Fibroblast of mammary gland (primary cell): ENCODE measurements at regions not wholly inside any gene's neighbourhood (a gene's known extent, or its start where the extent isn't known, plus 50 kb on each side); places are given as distances from the start of the nearest gene placed in this dataset.
"Not testable (repeated sequence)": the region's sequence is repeated elsewhere in the genome, so short reads cannot be mapped to it uniquely, and the experiment has no call there.

Experiments used
- DNase-seq: peaks from one replicate; pipeline ENCODE4 v3.0.0-alpha.2; 2010; ENCODE audit warnings: low read depth
- H3K4me3 ChIP-seq: 2 replicates; pipeline ENCODE4 v1.5.1; 2011; ENCODE audit warnings: low read depth, mild to moderate bottlenecking, low read length, moderate library complexity; ENCODE audit not compliant: control insufficient read depth
- TF ChIP-seq, protein P1 (sequence below): conservative IDR thresholded peaks from 2 replicates; pipeline ENCODE4 v1.5.1; 2011; ENCODE audit warnings: low read depth, low read length, inconsistent platforms; ENCODE audit not compliant: control insufficient read depth, insufficient read depth

DNA sequence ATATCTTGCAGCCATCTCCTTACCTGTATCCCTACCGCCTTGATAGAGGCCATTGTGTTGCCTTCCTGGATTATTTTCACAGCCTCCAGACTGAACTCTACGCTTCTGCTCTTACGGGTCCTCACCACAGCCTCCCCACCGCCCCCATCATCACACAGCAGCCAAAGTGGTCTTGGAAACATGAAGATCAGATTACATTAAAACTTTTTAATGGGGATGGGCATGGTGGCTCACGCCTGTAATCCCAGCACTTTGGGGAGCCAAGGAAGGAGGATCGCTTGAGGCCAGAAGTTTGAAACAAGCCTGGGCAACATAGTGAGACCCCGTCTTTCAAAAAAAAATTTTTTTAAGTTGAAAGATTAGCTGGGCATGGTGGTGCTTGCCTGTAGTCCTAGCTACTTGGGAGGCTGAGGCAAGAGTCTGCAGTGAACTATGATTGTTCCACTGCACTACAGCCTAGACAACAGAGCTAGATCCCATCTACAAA is 150.5 kb downstream of the NPIPB5 start:
- no peak for DNase-seq
- H3K4me3 ChIP-seq: no peak overlapping the region
- TF ChIP-seq, protein P1, sequence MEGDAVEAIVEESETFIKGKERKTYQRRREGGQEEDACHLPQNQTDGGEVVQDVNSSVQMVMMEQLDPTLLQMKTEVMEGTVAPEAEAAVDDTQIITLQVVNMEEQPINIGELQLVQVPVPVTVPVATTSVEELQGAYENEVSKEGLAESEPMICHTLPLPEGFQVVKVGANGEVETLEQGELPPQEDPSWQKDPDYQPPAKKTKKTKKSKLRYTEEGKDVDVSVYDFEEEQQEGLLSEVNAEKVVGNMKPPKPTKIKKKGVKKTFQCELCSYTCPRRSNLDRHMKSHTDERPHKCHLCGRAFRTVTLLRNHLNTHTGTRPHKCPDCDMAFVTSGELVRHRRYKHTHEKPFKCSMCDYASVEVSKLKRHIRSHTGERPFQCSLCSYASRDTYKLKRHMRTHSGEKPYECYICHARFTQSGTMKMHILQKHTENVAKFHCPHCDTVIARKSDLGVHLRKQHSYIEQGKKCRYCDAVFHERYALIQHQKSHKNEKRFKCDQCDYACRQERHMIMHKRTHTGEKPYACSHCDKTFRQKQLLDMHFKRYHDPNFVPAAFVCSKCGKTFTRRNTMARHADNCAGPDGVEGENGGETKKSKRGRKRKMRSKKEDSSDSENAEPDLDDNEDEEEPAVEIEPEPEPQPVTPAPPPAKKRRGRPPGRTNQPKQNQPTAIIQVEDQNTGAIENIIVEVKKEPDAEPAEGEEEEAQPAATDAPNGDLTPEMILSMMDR: no peak

DNA sequence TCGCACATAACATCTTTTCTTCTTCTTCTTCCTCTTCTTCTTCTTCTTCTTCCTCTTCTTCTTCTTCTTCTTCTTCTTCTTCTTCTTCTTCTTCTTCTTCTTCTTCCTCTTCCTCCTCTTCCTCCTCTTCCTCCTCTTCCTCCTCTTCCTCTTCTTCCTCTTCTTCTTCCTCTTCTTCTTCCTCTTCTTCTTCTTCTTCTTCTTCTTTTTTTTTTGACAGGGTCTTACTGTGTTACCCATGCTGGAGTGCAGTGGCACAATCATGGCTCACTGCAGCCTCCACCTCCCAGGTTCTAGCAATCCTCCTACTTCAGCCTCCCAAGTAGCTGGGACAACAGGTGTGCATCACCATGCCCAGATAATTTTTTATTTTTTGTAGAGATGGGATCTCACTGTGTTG is 151.0 kb upstream of the HS3ST2 start:
- DNase-seq, H3K4me3 ChIP-seq: not testable (repeated sequence)

DNA sequence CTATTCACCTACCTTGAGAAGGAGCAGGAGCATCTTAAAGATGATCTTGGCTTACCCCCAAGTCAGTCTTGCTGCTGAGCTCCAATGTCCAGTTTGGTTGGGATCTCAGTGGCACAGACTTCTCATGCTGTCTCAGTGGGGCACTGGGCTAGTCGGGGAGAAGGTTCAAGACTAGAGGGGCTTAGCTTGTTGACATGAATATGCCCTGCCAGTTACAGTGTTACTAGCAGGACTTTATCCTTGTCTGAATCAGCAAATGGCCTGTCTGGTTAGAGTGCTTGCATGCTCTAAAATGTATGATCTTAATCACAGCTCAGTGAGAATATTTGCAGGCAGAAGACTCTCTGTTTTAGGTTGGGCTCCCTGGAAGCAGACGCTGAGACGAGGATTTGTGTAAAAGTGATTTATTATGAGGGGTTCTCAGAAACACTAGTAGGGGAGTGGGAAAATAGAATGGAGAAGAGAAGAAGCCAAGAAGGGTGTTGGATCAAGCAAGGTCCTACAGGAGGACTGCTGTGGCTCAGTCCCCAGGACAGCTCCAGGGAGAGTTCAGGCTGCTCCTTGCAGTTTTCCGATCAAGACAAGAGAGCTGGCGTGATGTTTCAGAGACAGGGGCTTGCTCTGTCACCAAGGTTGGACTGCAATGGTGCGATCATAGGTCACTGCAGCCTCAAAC is 150.4 kb upstream of the HS3ST2 start:
- TF ChIP-seq, protein P1: no peak
- no peak for DNase-seq
- no peak overlapping the region for H3K4me3 ChIP-seq

DNA sequence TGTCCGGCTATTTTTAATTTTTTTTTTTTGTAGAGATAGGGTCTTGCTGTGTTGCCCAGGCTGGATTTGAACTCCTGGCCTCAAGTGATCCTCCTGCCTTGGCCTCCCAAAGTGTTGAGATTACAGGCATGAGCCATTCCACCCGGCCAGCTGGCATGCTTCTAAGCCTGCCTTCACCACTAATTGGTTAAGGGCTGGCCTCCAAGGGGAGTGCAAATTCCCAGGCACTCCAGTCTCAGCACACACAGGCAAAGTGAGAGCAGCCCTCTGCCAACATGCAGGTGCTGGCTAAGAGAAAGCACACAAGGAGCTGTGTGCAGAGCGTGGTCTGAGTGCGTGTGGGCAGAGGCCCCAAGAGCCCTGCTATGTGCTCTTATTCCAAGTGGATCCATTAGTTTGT is 149.8 kb upstream of the HS3ST2 start:
- TF ChIP-seq, protein P1: no peak
- DNase-seq: no peak
- no peak overlapping the region for H3K4me3 ChIP-seq

DNA sequence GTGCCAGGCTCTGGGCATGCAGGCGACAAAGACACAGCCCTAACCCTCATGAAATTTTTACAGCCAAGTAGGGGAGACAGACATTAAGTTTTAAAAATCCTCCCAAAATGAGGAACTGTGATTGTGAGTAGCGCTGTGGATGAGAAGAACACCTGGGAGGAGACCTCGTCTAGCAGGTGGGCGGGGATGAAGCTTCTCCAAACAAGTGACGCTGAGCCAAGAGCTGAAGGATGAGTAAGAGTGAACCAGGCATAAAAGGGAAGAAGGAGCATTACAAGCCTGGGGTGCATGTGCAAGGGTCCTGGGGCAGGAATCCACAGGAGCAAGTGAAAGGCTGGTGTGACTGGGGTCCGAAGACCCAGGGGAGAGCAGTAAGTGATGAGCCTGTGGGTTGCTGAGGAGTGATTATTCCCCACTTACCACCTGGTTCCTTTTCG is 149.4 kb upstream of the HS3ST2 start:
- H3K4me3 ChIP-seq: no peak overlapping the region
- DNase-seq: no peak
- TF ChIP-seq, protein P1: no peak

DNA sequence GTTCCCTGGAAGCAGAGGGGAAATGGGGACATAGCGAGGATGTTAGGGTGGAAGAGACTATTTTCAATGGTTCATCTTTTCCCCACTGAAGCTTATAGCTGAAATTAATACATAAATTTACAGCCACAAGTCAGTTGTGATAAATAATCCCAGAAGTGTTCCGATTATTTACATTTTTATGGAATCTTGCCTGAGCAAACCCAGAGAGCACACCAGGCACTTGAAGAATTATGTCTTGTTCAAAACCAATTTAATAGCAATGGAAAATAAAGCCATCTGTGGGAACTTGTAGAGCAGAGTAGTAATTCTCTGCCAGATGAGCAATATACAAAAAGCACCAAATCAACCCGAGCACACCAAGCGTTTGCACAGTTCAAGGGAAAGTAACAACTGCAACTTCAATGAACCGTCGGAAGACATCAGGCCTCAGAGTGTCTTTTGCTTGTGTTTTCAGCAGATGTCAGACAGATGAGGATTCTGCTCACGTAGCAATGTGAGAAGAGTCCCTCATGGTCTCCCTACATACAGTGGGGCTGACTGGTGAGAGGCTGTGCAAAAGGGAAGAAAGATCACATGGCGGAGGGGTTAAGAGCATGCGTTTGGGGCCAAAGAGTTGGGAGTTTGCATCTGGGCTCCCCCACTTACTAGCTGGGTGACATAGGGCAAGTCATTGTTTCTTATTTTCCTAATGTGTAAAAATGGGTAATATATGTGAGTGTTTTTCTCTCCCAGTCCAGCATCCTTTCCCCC is 148.7 kb upstream of the HS3ST2 start:
- TF ChIP-seq, protein P1: no peak
- no peak for DNase-seq
- no peak overlapping the region for H3K4me3 ChIP-seq

DNA sequence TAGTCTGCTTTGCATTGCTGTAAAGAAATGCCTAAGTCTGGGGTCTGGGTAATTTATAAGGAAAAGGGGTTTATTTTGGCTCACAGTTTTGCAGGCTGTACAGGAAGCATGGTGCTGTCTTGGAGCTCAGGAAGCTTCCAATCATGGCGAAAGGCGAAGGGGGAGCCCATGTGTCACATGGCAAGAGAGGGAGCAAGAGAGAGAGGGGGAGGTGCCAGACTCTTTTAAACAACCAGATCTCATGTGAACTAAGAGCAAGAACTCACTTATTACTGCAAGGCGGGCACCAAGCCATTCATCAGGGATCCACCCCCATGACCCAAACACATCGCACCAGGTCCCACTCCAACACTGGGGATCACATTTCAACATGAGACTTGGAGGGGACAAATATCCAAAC is 148.2 kb upstream of the HS3ST2 start:
- H3K4me3 ChIP-seq: no peak overlapping the region
- TF ChIP-seq, protein P1: no peak
- no peak for DNase-seq
